Activated CD4-positive, alpha-beta T cell treated with anti-CD3 and anti-CD28 coated beads, Interleukin-2, amount 50 U/mL, for 16 hours (primary cell): ENCODE measurements at regions not wholly inside any gene's neighbourhood (a gene's known extent, or its start where the extent isn't known, plus 50 kb on each side); places are given as distances from the start of the nearest gene placed in this dataset.

Experiments used
- DNase-seq: peaks from one replicate; pipeline ENCODE4 v3.0.0-alpha.2; 2020

GRCh38 chr18:10289951-10290637 is 164.3 kb upstream of the APCDD1 start:
- DNase-seq: no peak

- DNase-seq: no peak
These were observed 163.7 kb upstream of the APCDD1 start for GRCh38 chr18:10290638-10291235.

GRCh38 chr18:10291568-10291981 is 162.9 kb upstream of the APCDD1 start:
- DNase-seq: no peak

- no peak for DNase-seq
These were observed 160.5 kb upstream of the APCDD1 start for GRCh38 chr18:10293966-10294365.

GRCh38 chr18:10295751-10296150 is 158.7 kb upstream of the APCDD1 start:
- no peak for DNase-seq

- no peak for DNase-seq
These were observed 157.9 kb upstream of the APCDD1 start for GRCh38 chr18:10296491-10296890.

GRCh38 chr18:10297086-10297485 is 157.3 kb upstream of the APCDD1 start:
- DNase-seq: no peak

- DNase-seq: no peak
These were observed 156.1 kb upstream of the APCDD1 start for GRCh38 chr18:10298346-10298745.

- DNase-seq: no peak
These were observed 154.8 kb upstream of the APCDD1 start for GRCh38 chr18:10299643-10300042.

GRCh38 chr18:10300739-10301138 is 153.7 kb upstream of the APCDD1 start:
- DNase-seq: no peak

- DNase-seq: no peak
These were observed 152.5 kb upstream of the APCDD1 start for GRCh38 chr18:10301831-10302483.

GRCh38 chr18:10303171-10303570 is 151.3 kb upstream of the APCDD1 start:
- DNase-seq: no peak

- no peak for DNase-seq
These were observed 149.6 kb upstream of the APCDD1 start for GRCh38 chr18:10304853-10305252.

- no peak for DNase-seq
These were observed 147.7 kb upstream of the APCDD1 start for GRCh38 chr18:10306779-10307178.

- DNase-seq: no peak
These were observed 146.3 kb upstream of the APCDD1 start for GRCh38 chr18:10308154-10308553.

GRCh38 chr18:10310626-10311025 is 143.8 kb upstream of the APCDD1 start:
- no peak for DNase-seq

GRCh38 chr18:10312326-10313015 is 142.0 kb upstream of the APCDD1 start:
- DNase-seq: no peak

- DNase-seq: no peak
These were observed 141.5 kb upstream of the APCDD1 start for GRCh38 chr18:10313016-10313342.

- no peak for DNase-seq
These were observed 140.4 kb upstream of the APCDD1 start for GRCh38 chr18:10314066-10314465.

- no peak for DNase-seq
These were observed 138.9 kb upstream of the APCDD1 start for GRCh38 chr18:10315522-10315921.

- no peak for DNase-seq
These were observed 137.7 kb upstream of the APCDD1 start for GRCh38 chr18:10316778-10317177.

- no peak for DNase-seq
These were observed 136.4 kb upstream of the APCDD1 start for GRCh38 chr18:10317864-10318690.

- no peak for DNase-seq
These were observed 135.8 kb upstream of the APCDD1 start for GRCh38 chr18:10318691-10318970.
